VCaP (cell line): ENCODE measurements at regions not wholly inside any gene's neighbourhood (a gene's known extent, or its start where the extent isn't known, plus 50 kb on each side); places are given as distances from the start of the nearest gene placed in this dataset.

Source experiments
- H3K27ac ChIP-seq: fragments of 450-650 bp; 2 replicates; pipeline ENCODE4 v1.5.1; 2017
- CTCF ChIP-seq: fragments of 450-650 bp; conservative IDR thresholded peaks from 2 replicates; pipeline ENCODE4 v1.5.1; 2017; ENCODE audit warnings: mild to moderate bottlenecking, moderate library complexity

- no peak for TF ChIP-seq CTCF
- H3K27ac ChIP-seq, result no peak overlapping the region
Observed at GRCh38 chr3:18033581-18034108, 291.2 kb upstream of the TBC1D5 start.

DNA sequence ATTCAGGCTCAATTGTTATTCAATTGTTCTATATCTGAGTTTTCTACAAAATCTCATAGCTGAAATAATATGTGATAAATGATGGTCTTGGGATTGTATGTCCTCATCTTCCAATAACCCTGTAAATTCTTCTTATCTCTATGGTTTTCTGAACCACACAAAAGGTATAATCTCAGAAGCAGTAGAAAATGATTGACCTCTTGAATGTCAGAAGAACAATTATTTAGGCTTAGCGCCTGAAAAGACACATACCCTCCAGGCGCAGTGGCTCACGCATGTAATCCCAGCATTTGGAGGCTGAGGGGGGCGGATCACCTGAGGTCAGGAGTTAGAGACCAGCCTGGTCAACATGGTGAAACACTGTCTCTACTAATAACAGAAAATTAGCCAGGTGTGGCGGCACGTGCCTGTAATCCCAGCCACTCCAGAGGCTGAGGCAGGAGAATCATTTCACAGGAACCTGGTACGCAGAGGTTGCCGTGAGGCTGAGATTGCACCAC, 288.0 kb upstream of the TBC1D5 start:
- no peak overlapping the region for H3K27ac ChIP-seq
- TF ChIP-seq CTCF, result no peak

GRCh38 chr3:18027161-18027939, 284.9 kb upstream of the TBC1D5 start:
- no peak overlapping the region for H3K27ac ChIP-seq

DNA sequence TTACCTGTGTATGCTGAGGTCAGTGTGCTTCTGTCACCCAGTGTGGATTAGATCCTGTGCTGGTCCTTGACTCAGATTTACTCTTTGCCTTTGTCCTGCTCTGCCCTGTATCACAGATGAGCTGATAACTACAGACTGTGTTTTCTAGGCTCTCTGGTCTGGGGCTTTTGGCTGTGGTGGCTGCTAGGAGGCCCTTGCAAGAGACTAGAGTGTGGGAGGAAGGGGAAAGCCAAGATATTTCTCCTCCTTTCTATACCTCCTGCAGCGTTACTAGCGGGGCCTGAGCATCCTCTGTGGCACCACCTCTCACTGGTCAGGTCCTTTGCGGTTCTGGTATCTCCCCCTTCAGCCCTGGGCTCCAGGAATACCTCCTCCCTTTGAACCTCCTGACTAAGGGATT, 282.3 kb upstream of the TBC1D5 start:
- no peak overlapping the region for H3K27ac ChIP-seq
- no peak for TF ChIP-seq CTCF

More at GRCh38 chr3:18027161-18027939, 284.9 kb upstream of the TBC1D5 start:
- TF ChIP-seq CTCF, result no peak

DNA sequence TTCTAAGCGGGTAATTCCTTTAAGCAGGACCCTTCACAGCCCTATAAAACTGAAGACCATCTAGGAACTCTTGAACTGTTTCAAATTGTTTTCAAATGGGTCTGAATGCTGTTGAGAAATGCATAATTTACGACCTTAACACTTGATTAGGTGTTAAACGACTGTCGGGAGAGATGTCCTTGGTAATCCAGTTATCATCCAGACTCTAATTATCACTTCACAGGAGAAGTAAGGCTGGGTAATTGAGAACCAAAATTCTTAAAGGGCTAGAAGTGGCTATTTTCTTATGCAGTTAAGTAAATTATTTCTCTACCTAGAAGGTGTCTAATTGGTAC, 276.7 kb upstream of the TBC1D5 start:
- H3K27ac ChIP-seq, result no peak overlapping the region
- TF ChIP-seq CTCF, result no peak

DNA sequence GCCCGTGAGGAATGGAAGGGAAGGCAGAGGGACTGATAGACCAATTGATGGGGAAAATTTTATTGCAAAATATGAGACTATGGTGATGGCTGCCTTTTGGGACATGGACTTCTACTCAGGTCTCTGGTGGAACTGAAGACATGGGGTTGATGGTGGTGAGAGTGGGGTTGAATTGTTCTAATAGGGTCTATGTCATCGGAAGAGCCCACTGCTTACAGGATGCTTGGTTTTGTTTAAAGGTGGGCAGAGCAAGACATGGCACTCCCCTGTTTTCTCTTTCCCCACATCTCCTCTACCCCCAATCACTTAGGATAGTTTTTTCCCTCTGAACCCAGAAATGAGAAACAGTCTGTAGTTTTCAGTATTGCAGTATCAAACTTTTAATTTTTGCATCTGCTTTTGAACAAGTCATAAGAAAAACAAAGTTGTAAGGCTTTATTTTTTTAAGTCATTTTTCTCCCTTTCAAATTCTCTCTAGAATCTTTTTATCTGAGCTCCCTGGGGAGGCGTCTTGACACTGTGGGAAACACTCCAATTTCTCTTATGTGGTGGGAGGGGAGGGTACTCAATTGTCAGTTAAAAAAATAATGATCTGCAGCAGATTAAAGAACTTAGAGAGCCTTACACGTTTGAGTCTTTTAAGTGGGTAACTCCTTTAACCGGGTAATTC, 276.2 kb upstream of the TBC1D5 start:
- no peak overlapping the region for H3K27ac ChIP-seq

More for the DNA sequence above, 276.2 kb upstream of the TBC1D5 start:
- TF ChIP-seq CTCF, result no peak
